ENCODE measurements at regions not wholly inside any gene's neighbourhood (a gene's known extent, or its start where the extent isn't known, plus 50 kb on each side); places are given as distances from the start of the nearest gene placed in this dataset.

- TF ChIP-seq REST (IDR thresholded peaks at IDR 0.05; ENCODE audit: borderline replicate concordance) (no peak), CTCF (IDR thresholded peaks at IDR 0.05; ENCODE audit: poor library complexity, severe bottlenecking) (no peak), RAD21 (conservative IDR thresholded peaks at IDR 0.05) (no peak), EP300 (conservative IDR thresholded peaks at IDR 0.05; ENCODE audit: poor library complexity, severe bottlenecking) (no peak), MXI1 (conservative IDR thresholded peaks at IDR 0.05; ENCODE audit: poor library complexity, severe bottlenecking) (no peak), SMC3 (conservative IDR thresholded peaks at IDR 0.05; ENCODE audit: poor library complexity) (no peak), TAF1 (IDR thresholded peaks at IDR 0.05; ENCODE audit: low read depth) (no peak), POLR2AphosphoS5 (IDR thresholded peaks at IDR 0.05) (no peak), EZH2 (IDR thresholded peaks at IDR 0.05; ENCODE audit: borderline replicate concordance, insufficient read depth, low read length, poor library complexity, severe bottlenecking) (no peak)
- H3K9me2 ChIP-seq (ENCODE audit: insufficient read depth, low read length), result no peaks in the 10 kb centered on the region
Observed at GRCh38 chr2:67889056-67889455, 173.7 kb downstream of the C1D start.

GRCh38 chr2:67891642-67892041 is 171.2 kb downstream of the C1D start:
- no peaks in the 10 kb centered on the region for H3K36me3 ChIP-seq (ENCODE audit: insufficient read depth, low read length)
- no peak overlapping the region for H2AFZ ChIP-seq (ENCODE audit: low read depth, low read length)
- no peaks in the 10 kb centered on the region for H4K20me1 ChIP-seq (ENCODE audit: insufficient read depth)
- H3K9ac ChIP-seq (ENCODE audit: low read length), result no peak overlapping the region
- H3K27me3 ChIP-seq (ENCODE audit: insufficient read depth, low read depth, low read length), result no peaks in the 10 kb centered on the region
- no peaks in the 10 kb centered on the region for H3K9me3 ChIP-seq (ENCODE audit: low read length)
- no peak overlapping the region for H3K4me3 ChIP-seq (ENCODE audit: low read length)
- H3K4me2 ChIP-seq (ENCODE audit: low read length), result no peak overlapping the region
- H3K27ac ChIP-seq (ENCODE audit: low read length), result no peak overlapping the region
- no peaks in the 10 kb centered on the region for H3K9me2 ChIP-seq (ENCODE audit: insufficient read depth, low read length)
- no peak for TF ChIP-seq EP300 (conservative IDR thresholded peaks at IDR 0.05; ENCODE audit: poor library complexity, severe bottlenecking)
- TF ChIP-seq CTCF (IDR thresholded peaks at IDR 0.05; ENCODE audit: poor library complexity, severe bottlenecking), result no peak
- no peak for TF ChIP-seq MXI1 (conservative IDR thresholded peaks at IDR 0.05; ENCODE audit: poor library complexity, severe bottlenecking)
- no peak for TF ChIP-seq REST (IDR thresholded peaks at IDR 0.05; ENCODE audit: borderline replicate concordance)
- TF ChIP-seq SMC3 (conservative IDR thresholded peaks at IDR 0.05; ENCODE audit: poor library complexity), result no peak
- no peak for TF ChIP-seq TAF1 (IDR thresholded peaks at IDR 0.05; ENCODE audit: low read depth)
- TF ChIP-seq RAD21 (conservative IDR thresholded peaks at IDR 0.05), result no peak
- TF ChIP-seq POLR2AphosphoS5 (IDR thresholded peaks at IDR 0.05), result no peak
- no peak for TF ChIP-seq EZH2 (IDR thresholded peaks at IDR 0.05; ENCODE audit: borderline replicate concordance, insufficient read depth, low read length, poor library complexity, severe bottlenecking)
- H3F3A ChIP-seq (ENCODE audit: insufficient read depth, low read length, poor library complexity, severe bottlenecking), result no peaks in the 10 kb centered on the region
- H3K79me2 ChIP-seq (replicated peaks; ENCODE audit: insufficient read depth, low read length), result no peaks in the 10 kb centered on the region

More at GRCh38 chr2:67889056-67889455, 173.7 kb downstream of the C1D start:
- Histone ChIP-seq H3K79me2 (replicated peaks; ENCODE audit: insufficient read depth, low read length) (no peaks in the 10 kb centered on the region), H3K4me3 (ENCODE audit: low read length) (no peak overlapping the region), H3K4me2 (ENCODE audit: low read length) (no peak overlapping the region), H3K27ac (ENCODE audit: low read length) (no peak overlapping the region), H3K9ac (ENCODE audit: low read length) (no peak overlapping the region), H2AFZ (ENCODE audit: low read depth, low read length) (no peak overlapping the region), H3F3A (ENCODE audit: insufficient read depth, low read length, poor library complexity, severe bottlenecking) (no peaks in the 10 kb centered on the region), H3K27me3 (ENCODE audit: insufficient read depth, low read depth, low read length) (no peaks in the 10 kb centered on the region), H4K20me1 (ENCODE audit: insufficient read depth) (no peaks in the 10 kb centered on the region), H3K36me3 (ENCODE audit: insufficient read depth, low read length) (no peaks in the 10 kb centered on the region), H3K9me3 (ENCODE audit: low read length) (no peaks in the 10 kb centered on the region)

All from neural cell (in vitro differentiated cells).